ENCODE measurements at regions not wholly inside any gene's neighbourhood (a gene's known extent, or its start where the extent isn't known, plus 50 kb on each side); places are given as distances from the start of the nearest gene placed in this dataset.

DNA sequence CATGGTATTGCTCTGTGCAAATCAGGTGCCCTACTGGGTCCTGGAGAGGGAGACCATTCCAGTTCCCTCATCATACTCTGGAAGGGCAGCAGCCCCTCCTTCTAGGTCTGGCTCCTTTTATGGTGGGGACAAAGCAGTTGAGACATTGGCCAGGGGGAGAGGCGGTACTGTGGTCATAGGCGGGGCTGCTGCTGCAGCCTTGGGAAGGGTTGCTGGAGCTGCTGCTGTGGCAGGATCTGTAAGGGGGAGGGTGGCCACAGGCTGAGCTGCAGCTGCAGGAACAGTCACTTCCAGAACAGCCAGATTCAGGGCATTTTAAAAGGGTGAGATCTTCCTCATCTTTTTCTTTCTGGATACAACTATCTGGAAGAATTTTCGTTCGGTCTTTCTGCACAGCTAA is 233.0 kb upstream of the SGCD start:
- DNase-seq (ENCODE audit: extremely low read depth, low read depth, low spot score): no peak

DNA sequence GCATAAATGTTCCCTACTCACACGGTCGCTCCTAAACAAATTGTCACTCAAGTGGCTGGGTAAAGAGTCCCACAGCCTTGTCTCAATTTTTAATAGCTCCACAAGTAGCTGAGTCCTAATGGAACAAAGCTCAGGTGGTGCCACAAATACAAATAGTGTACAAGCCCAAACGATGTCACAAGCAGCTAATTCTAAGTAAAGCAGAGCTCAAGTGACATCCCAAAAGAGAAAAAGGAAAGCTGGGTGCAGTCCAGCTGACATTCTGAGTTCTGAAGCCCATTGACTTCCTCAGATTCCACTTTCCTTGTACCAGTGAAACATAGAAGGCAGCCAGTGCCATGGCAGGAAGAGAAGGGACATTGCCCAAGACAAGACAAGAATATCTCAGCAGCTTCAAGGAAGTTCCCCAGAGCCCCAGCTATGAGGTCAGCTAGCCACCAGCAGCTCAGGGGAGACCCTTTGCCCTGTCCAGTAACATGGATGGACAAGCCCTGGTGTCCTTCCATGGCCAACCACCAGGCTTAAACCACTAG is 231.2 kb upstream of the SGCD start:
- DNase-seq (ENCODE audit: extremely low read depth, low read depth, low spot score): no peak

DNA sequence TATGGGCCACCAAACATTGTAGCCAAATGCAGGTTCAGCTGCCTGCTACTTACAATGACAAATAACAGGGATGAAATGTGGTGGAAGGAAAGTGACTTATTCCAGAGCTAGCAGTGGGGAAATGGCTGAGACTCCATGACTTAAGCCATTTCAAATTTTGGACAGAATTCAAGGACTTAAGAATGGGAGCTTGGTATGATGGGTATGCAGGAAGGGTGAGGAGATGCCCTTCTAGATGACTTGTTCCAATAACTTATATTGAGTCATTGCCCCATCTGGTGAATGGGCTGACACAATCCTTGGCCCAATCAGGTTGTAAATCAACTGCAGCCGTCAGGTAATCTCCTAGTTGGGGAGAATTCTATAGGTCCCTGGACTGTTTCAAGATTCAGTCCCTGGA is 230.7 kb upstream of the SGCD start:
- DNase-seq (ENCODE audit: extremely low read depth, low read depth, low spot score): no peak

DNA sequence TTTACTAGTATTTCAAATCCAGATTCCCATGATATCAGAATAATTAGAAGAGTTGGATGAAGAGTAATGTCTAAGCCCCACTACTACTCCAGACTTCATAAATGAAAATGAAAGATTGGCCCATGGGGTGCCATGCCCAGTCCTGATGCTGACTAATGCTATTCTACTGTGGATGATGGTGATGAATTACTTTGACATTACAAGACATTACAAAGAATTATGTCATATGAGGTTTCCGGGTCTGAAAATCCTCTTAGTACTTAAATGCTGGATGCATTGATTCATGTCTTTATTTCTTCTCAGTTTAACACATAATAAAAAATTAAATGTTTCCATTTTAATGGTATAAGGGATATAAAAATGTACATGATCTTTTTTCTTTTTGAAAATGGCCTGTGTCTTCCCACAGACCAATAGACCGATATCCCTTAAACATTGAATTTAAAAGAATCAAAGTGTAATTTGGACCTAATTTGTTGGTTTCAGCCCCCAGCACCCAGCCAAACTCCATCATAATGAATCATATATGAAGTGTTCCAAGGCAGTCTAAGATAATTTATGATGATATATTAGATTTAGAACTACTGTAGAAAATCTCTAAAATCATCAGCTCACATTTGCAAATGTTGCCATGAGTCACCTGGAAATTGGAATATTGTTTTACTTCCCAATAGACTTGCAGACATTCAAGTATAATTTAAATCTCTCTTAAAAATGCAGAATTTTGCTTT is 223.6 kb upstream of the SGCD start:
- DNase-seq (ENCODE audit: extremely low read depth, low read depth, low spot score): no peak

DNA sequence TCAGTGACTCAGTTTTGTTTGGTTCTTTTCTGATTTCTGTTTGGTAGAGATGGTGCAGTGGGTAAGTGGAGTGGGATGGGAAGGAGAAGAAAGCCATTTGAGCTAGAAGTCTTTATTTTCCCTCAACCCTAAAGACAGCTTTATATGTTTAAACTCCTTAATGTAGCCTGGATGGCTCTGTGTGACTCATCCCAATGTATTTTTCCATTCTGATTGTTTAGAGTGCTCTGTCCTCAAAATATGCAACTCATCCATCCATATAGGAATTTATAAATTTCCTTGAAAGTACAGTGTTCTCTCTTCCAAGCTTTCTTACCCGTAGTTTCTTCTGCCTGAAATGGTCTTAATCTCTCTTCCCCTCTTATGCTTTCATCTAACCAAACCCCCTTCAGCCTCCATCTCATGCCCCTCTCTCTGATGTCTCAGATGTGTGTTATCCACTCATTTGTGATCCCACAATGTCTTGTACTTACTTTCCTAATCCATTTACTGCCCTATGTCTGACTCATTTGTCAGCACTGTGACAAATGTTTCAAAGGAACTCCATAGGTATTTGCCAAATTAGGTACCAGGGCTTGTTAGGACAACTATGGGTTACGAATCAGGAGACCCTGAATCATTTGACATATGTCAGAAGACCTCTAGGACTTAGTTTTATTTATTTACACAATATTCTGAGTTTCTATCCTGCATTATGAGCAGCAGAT is 217.5 kb upstream of the SGCD start:
- no peak for DNase-seq (ENCODE audit: extremely low read depth, low read depth, low spot score)

DNA sequence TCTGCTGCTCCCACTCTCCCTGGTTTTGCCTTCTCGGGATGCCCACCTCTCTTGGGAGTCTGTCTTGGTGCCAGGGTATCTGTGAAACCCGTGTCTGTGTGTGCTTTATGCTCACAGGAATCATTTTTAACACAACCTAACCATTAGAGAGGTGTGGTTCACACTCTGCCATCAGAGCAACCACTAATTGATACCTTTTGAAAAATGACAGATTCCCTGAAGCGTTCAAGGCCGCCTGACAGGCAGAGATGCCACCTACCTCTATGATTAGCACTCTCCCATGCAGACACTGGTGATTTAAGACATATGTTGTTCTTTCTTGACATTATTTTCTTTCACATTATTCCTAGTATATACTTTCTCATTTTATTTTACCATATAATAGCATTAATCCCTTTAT is 207.3 kb upstream of the SGCD start:
- DNase-seq (ENCODE audit: extremely low read depth, low read depth, low spot score): no peak

DNA sequence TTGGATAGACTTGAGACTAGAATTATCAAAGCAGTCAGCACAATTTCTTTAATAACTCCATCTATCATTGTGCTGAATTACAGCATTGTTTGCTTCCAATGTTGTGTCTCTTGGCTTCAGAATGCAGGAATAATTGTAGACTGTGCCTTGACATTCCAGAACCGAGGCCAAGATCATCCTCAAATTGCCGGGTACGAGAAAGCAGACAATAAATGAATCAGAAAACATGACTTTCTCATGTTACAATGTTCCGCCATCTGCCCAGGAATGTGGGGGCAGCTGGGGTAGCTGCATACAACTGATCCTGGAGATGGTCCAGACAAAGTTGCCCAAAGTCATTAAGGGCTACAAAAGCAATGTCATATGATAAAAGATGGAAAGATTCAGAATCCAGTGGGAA is 206.2 kb upstream of the SGCD start:
- DNase-seq (ENCODE audit: extremely low read depth, low read depth, low spot score): no peak

DNA sequence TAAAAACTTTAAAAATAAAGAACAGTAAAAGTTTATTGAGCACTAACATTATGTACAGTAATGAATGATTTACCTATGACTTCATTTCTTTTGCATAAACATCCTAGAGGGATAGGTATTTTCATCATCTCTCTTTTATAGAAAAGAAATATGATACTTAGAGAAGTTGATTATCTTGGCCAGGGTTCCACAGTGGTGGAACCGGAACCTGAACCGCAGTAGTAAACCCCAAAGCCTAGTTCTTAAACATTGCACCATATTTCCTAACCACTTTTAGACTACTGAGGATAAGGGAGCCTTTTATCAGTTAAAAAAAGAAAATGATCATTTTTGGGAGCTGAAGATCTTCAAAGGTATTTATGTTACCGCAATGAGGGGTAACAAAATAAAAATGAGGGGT is 205.7 kb upstream of the SGCD start:
- DNase-seq (ENCODE audit: extremely low read depth, low read depth, low spot score): no peak

DNA sequence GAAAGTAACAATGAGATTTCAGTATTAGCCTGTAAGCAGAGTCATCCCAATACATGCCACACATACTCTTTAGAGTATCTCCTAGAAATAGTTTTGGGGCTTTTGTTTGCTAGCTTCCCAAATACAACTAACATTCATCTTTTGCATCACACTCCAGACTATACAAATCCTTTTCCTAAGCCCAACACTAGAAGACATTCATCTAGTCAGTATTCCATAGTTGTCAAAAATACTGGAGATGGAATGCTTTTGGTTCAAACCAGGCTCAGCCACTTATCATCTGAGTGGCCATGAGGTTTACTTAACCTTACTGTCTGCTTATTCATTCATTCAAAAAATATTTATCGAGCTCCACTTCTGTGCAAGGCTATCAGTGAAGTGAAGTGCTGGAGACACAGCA is 205.1 kb upstream of the SGCD start:
- DNase-seq (ENCODE audit: extremely low read depth, low read depth, low spot score): no peak

DNA sequence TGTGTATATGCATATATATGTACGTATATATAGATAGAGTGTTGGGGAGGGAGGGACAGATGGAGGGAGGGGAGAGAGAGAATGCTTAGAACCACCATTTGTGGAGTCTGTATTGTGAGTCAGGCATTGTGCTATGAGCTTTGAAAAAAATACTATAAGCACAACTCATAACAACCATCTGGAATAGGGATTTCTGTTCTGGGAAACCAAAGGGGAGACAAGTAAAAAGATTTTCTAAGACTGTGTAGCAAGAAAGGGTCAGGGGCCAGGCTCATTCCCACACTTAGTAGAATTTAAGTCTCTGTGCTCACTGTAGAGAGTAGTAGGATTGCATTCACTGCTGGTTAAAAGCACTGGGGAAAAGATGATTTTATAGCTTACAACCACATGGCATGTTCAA is 202.3 kb upstream of the SGCD start:
- DNase-seq (ENCODE audit: extremely low read depth, low read depth, low spot score): no peak

DNA sequence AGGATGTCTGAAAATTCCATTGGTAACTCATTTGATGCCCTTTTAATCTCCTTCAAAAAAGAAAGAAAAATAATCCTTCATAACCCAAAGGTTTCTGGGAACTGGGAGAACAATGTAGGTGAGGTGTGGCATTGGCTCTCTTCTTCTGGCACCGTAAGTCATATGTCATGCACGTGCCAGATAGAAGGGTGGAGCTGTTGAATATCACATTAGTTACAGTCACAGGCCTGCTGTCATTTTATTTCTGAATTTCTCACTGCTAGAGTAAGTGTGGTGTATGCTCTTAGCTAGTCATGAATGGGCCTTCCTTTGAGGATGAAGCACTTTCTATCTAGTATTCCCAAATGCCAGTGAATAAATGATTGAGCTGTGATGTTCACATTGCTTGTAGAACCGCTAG is 201.8 kb upstream of the SGCD start:
- no peak for DNase-seq (ENCODE audit: extremely low read depth, low read depth, low spot score)

DNA sequence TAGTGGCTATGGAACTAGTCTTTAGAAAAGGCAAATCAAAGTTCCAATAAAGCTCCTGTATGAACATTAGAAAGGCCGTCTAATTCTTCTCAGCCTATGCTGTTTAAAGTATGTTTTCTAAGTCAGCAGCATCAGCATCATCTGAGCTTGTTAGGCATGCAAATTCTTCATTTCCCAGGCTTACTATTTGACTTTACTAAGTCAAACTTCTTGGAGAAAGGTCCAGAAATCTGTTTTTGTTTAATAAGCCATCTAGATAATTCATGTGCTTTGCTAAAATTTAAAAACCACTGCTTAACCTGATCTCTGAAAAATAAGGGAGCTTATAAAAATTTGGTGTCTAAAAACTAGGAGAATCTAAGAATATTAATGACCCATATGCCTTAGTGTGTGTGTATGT is 200.2 kb upstream of the SGCD start:
- no peak for DNase-seq (ENCODE audit: extremely low read depth, low read depth, low spot score)

DNA sequence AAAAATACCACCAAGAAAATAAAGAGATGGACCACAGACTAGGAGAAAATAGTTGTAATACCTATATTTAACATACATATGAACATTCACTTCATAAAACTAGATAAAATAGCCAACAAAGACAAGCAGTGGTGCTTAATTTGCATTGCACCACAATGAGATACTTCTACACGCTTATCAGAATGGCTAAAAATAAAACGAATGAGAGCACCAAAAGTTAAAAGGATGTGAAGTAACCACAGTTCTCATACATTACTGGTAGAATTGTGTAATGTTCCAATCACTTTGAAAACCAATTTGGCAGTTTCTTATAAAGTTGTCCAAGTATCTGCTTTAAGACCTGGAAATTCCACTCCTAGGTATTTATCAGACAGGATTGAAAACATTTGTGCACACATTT is 198.9 kb upstream of the SGCD start:
- DNase-seq (ENCODE audit: extremely low read depth, low read depth, low spot score): no peak

DNA sequence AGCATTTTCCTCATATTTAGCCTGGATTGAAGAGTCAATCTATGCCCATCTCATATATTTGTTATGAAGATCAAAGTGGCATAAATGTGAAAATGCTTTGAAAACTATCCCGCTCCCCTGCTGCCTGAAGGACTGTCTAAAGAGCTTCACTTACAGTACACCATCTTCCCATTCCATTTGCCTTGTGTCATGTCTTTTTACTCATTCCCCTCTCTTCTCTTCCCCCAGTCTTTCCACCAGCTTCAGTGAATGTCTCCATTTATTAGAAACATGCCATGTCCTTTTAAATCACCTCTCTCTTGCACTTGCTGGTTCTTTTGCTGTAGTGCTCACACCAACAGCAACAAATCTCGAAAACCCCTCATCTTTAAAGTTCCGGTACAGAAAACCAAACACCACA is 192.7 kb upstream of the SGCD start:
- no peak for DNase-seq (ENCODE audit: extremely low read depth, low read depth, low spot score)

DNA sequence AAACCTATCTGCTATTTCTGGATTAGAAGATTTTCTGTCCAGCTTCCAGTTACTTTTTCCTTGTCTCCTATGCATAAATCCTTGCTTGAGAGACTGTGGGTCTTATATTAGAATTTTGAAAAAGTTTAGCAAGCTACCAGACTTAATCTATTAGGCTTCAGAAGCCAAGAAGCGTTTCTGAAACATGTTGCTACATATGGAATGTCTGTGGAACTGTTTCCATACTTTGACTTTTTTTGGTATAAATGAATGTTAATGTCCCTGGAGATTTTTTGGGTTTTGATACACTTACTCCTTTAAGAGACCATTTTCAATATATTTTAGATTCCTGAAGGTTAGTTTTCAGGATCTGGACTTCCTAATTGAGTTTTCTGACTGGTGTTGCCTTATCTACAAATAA is 191.4 kb upstream of the SGCD start:
- DNase-seq (ENCODE audit: extremely low read depth, low read depth, low spot score): no peak

DNA sequence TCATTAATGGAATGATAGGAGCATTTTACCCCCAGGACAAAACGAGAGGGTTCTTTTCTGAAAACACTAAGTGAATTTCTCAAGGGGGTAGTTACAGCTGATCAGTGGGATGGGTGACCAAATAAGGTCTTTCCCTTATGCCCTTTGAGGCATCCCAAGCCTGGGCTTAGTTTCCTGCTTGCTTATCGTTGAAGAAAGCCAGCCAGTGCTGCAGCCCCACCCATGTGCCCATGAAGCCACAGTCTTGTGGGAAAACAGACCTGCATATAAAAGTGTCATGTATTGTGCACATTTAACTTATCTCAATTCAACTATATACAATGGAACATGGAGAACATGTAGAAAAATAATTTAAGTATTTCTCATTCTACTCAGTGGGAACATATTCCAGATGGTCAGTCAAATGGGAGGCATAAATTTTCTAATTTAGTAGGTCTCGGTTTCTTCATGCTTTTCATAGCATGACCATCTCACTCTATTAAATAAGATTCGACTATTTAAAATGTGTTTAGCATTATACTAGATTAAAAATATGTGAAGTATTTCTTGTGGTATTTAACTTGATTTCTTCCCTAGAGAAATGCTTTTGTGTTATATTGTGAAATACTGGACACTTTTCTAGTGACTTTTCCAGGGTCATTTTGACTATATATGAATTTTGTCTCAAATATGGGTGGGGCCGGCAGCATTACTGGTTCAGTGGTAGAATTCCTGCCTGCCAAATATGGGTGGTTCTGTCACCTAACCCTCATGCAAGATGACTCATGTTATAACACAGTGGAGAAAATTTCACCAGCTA is 189.7 kb upstream of the SGCD start:
- DNase-seq (ENCODE audit: extremely low read depth, low read depth, low spot score): no peak

DNA sequence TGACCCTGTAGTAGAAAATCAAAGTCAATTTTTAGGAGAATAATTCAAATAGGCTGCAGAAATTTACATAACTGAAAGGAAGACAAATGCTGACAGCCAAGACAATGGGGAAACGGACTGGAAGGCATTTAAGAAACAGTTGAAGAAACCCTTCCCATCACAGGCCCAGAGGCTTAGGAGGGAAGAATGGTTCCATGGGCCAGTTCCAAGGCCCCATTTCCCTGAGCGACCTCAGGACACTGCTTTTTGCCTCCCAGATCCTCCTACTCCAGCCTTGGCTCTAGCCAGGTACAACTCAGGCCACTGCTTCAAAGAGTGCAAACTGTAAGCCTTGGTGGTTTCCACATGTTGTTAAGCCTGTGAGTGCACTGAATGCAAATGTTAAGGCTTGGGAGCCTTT is 184.1 kb upstream of the SGCD start:
- no peak for DNase-seq (ENCODE audit: extremely low read depth, low read depth, low spot score)

DNA sequence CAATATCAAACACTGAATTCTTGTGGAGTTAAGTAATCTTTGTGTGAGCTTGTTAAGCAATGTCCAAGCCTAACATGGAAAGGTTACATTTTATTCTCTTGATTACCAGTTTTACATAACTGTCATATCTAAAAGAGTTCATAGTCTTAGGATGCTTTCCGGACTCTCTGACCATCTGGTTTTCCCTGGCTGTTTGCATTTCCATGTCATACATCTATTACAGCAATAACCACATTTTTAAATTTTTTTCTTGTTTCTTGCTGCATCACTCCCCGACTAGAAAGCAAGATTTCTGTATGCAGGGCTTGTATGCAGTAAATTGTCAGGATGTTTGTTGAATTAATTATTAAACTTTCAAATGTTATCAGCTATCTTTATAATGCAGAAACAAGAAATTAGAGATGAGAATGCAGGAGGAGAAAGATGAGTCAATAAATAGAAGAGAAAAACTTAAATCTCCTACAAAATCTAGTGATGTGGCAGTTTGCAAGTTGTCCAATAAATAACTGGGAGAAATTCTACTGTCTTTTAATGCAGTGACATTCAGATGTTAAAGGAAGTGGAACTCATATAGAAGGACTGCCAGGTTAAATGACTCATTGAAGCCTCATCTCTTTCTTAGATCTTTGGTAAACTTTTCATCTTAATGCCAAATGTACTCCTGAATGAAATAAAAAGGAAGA is 179.6 kb upstream of the SGCD start:
- no peak for DNase-seq (ENCODE audit: extremely low read depth, low read depth, low spot score)

DNA sequence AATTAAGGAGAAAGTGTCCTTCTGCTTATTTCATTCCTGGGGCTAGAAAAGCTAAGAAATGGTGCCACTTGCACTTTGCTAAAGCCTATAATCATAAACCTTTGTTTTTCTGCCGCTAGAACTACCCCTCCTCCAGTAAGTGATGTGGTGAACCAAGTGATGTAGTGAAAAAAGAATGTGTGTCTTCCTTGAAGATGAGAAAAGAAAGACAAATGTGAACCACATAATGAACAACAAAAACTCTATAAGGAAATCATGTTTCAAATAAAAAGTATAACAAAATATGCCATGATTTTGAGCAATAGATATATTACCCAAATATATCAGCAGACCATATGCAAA is 179.0 kb upstream of the SGCD start:
- DNase-seq (ENCODE audit: extremely low read depth, low read depth, low spot score): no peak

DNA sequence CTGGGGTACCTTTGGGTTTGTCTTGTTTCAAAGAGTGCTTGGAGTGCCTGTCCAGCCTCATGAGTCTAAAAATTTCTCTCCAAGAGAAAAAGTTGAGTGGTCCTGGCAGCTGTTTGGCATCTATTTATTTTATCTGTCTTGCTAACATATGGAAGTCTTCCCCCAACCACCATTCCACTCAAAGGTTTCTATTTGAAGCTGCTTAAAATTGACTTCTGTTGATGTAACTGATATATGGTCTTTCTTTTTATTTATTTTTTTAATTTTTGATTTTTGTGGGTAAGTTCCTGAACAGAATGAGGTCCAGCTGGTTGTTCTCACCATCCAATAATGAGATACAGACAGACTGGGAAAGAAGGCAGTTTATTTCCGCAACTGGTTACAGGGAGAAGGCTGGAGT is 178.7 kb upstream of the SGCD start:
- DNase-seq (ENCODE audit: extremely low read depth, low read depth, low spot score): no peak

DNA sequence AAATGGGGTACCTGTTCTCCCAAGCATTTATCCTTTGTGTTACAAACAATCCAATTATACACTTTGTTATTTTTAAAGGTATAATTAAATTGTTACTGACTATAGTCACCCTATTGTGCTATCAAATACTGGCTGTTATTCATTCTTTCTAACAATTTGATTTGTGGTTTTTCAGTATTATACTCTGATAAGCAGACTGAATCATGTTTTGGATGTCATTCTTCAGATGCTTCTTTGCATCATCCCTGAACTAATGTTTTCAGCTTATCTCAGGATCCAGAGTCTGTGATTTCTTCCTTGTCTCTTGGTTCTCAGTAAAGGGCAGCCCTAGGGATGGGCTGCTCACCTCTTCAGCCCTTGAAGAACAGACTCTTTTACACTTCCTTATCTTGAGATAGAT is 177.8 kb upstream of the SGCD start:
- DNase-seq (ENCODE audit: extremely low read depth, low read depth, low spot score): no peak

Data from glomerular endothelial cell (primary cell).